C4-2B (cell line): ENCODE measurements at regions not wholly inside any gene's neighbourhood (a gene's known extent, or its start where the extent isn't known, plus 50 kb on each side); places are given as distances from the start of the nearest gene placed in this dataset.

Source experiments
- H3K27ac ChIP-seq: fragments of 450-650 bp; 2 replicates; pipeline ENCODE4 v1.5.1; 2017
- CTCF ChIP-seq: fragments of 450-650 bp; conservative IDR thresholded peaks from 2 replicates; pipeline ENCODE4 v1.5.1; 2017; ENCODE audit warnings: mild to moderate bottlenecking
- ZFX ChIP-seq: fragments of 450-650 bp; IDR thresholded peaks from 2 replicates; pipeline ENCODE4 v1.6.1; 2017

DNA sequence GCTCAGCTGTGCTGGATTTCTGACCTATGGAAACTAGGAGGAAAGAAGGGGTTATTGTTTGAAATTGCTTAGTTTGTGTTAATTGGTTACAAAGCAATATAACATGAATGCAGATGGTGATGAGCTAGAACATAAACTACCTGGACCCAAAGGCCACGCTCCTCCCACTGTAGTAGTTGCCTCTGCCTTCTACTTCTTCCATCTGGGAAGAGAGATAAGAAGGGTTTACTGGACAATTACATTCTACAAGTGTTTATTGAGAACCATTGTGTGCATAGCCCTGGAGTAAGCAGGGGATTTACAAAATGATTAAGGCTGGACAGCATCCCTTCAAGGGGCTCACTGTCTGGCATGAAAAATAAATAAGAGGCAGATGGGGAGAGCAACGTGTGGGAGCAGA is 355.3 kb upstream of the TRPC7 start:
- H3K27ac ChIP-seq: no peak overlapping the region
- TF ChIP-seq ZFX (no peak), CTCF (no peak)

- no peak overlapping the region for H3K27ac ChIP-seq
- TF ChIP-seq CTCF: no peak
- TF ChIP-seq ZFX: no peak
Observed at GRCh38 chr5:136717917-136718316, 352.6 kb upstream of the TRPC7 start.

- H3K27ac ChIP-seq: no peak overlapping the region
- no peak for TF ChIP-seq CTCF
- no peak for TF ChIP-seq ZFX
Observed at GRCh38 chr5:136714286-136714685, 348.9 kb upstream of the TRPC7 start.

- TF ChIP-seq CTCF: no peak
- TF ChIP-seq ZFX: no peak
- no peak overlapping the region for H3K27ac ChIP-seq
Observed at GRCh38 chr5:136712628-136713027, 347.3 kb upstream of the TRPC7 start.

DNA sequence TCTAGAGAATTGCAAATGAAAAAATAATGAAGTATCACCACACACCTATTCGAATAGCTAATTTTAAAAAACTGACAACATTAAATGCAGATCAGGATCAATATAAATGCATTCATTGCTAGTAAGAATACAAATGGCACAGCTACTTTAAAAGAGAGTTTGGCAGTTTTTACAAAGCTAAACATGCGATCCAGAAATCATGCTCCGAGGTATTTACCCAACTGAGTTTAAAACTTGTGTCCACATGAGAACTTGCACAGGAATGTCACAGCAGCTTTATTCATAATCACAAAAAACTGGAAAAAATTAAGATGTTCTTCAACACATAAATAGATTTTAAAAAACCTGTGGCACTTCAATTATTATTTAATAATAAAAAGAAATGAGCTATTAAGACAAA is 345.5 kb upstream of the TRPC7 start:
- TF ChIP-seq ZFX (no peak), CTCF (no peak)
- no peak overlapping the region for H3K27ac ChIP-seq

- no peak overlapping the region for H3K27ac ChIP-seq
- TF ChIP-seq ZFX (no peak), CTCF (no peak)
Observed at GRCh38 chr5:136703706-136704105, 338.4 kb upstream of the TRPC7 start.

DNA sequence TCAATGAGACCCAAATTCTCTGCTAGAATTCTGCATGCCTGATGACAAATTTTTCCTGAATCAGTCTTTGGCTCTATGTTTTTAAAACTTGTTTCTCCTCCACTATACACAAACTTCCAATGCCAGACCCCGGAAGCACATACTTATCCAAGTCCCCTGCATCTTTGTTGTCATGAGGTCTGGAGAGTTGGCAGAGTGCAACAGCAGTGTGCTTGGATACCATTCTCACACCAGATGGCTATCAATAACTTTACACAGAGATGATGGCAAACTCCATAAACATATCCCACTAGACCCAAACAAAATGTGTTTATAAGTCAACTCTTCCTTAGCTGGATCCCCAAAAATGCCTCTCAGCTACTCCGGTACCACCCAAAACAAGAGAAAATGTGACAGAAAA is 337.7 kb upstream of the TRPC7 start:
- TF ChIP-seq CTCF (no peak), ZFX (no peak)
- no peak overlapping the region for H3K27ac ChIP-seq
